Medulla oblongata (tissue), 1 donor: ENCODE measurements at regions not wholly inside any gene's neighbourhood (a gene's known extent, or its start where the extent isn't known, plus 50 kb on each side); places are given as distances from the start of the nearest gene placed in this dataset.

Experiments used
- DNase-seq: peaks from one replicate; pipeline ENCODE4 v3.0.0-alpha.2; 2015; ENCODE audit errors: extremely low spot score

DNA sequence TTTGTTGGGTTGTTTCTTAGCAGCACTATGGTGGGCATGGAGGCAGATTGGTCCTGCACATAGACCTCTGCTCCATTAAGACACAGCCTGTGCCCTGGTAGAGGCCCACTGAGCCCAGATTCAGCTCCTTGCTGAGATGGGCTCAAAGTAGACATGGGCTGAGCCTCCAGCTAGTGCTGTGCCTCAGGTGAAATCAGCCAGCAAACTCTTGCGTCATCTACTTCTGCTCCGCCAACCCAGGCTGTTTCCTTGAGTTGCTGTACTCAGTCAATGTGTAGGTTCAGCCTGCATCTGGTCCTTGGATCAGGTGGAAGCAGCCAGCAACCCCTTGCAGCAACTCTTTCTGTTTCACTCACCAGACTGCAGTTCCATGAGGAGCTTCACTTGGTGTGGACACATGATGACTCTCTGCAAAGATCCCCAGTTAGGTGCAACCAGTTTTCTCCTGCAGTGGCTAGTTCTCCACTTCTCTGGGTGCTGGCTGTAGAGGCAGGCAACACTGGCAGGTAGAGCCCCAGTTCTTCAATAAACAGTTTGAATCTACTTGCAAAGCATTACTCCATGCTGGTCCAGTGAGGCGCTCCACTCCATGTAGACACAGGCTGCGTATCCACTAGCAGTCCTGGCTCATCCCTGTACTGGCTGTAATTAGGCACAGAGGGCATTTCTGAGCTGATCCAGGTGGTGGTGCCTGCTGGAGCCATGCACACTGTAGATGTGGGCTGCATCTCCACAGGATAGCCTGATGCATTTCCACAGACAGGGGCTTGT, 199.0 kb upstream of the MAMLD1 start:
- DNase-seq = no peak

GRCh38 chrX:150164971-150165600, 198.0 kb upstream of the MAMLD1 start:
- no peak for DNase-seq

DNA sequence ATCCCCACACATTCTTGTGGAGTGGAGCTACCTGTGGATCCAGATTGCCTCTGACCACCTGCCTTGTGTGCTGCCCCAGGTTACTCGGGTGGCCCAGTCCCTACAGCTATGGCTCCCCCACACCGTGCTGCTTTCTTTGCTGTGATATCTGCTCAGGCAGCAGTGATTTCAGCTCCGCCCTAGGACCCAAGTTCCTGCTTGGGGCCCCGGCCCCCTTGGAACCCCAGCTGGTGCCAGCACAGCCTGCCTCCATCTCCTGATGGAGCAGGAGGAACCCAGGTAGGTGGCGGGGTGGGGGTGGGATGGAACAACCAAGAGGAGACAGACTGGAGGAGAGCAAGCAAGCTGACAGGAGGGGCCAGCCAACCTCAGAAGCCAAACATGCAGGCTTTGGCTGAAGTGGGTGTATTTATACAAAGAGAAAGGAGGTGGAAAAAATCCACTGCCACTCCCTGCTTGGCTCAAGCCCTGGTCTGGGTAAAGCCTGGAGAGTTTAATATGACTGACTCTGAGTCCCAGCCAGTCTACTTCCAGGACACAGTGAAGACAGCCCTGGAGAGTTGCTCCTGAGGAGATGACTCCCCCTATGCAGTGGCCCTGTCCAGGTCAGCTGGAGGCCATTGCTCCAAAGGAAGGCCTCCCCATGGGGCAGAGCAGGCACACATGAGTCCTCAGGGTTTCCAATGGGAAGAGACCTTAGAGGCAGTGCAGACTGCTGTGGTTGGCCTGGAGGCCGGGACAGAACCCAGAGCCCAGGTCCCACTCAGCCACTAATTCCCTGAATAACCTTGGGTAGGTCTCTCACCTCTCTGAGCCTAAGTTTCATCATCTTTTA, 197.1 kb upstream of the MAMLD1 start:
- no peak for DNase-seq

DNA sequence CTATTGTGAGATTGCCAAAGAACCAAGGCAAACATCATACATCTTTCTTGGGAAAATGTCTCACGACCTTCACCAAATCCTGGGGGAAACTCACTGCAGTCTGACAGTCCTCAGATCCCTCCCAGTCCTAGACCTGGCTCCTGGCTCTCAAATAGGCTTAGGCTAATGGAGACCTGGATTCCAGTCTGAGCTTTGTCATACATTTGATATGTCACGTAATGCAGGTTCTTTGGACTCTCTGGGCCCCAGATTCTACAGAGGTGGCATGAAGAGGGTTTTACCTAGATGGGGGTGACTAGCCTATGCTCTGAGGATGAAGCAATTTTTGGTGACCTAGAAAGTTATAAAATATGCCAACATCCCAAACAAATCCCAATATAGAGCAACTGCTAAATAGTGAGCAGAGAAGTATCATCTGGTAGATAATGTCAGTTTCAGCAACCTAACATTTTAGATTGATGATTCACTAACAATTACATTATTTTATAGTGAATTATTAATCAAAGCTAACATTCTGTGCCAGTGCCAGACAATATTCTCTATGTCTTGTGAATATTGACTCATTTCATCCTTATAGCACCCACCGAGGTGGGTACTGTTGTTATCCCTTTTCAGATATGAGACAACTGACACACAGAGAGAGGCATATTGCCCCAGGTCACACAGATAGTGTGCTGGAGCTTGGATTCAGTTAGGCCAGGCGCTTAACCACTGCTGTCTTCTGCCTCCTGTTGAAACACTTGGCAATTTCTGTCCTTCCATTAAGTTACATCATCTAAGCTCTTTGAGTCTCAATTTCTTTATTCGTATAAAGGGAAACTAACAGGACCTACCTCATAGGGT, 195.4 kb upstream of the MAMLD1 start:
- no peak for DNase-seq

- no peak for DNase-seq
These were observed 181.0 kb upstream of the MAMLD1 start for GRCh38 chrX:150182161-150182560.

DNA sequence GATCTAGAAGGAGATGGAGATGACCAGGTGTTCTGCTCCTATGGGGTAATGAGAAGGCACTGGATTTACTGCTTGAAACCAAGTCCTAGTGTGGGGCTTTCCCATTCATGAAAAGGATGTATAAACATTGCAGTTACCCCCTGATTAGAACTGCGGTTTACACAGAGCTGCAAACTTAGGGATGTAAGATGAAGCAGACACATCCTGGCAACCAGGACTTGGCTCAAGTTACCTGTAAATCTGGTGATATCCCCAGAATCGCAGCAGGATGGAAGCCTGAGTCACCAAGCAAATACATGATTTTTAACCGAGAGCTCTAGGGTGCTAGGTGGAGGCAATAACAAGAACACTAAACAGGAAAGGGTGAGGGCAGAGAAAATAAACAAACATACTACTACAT, 178.6 kb upstream of the MAMLD1 start:
- DNase-seq = no peak

GRCh38 chrX:150185766-150186165, 177.4 kb upstream of the MAMLD1 start:
- no peak for DNase-seq

DNA sequence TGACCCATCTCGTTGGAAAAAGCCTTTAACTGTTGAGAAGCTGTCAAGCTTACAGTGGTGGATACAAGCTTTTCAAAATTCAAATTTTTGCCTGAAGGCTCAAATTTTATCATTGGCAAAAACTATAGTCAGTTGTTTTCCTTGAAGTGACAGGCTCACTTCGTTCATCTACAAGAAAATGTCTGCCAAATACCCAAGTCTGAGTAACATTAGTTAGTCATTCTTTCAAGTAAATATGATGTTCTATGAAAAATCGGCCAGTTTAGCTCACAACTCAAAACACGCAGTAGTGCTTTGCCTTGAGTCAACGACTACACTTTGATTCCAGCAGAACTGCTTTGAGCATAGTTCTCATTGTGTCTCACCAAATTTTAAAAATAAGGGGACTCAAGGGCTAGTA, 170.3 kb upstream of the MAMLD1 start:
- DNase-seq = no peak

DNA sequence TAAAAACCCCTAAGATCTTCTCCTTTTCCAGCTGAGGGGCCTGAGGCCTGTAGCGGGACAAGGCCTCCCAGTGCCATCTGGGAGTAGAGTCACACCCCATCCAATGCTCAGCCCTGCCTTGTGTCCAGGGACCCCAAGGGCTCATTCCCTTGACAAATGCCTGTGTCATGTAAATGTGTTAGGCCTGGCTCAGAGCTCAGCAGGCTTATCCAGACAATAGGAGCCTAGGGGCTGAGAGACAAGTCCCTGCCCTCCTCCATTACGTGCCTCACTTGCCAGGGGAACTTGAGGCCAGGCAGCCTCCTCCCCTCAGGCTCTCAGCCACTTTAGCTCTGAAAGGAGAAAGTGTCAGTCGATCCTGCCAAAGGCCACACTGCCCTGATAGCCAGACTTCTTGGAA, 166.8 kb upstream of the MAMLD1 start:
- DNase-seq = no peak

DNA sequence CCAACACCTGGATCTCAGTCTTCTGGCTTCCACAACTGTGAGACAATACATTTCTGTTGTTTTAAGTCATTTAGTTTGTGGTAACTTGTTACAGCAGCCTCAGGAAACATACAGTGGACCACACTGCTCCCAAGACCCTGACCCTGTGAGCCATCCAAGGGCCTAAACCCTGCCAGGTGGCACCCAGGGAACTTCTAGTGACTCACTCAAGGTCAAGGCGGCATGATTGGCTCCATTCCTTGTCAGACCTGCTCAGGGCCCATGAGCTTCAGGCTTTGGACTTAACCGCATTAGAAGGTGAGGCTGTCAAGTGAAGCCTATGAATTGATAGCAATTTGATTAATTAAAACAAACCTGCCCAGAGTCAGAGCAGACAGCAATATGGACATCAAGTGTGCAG, 165.7 kb upstream of the MAMLD1 start:
- no peak for DNase-seq

DNA sequence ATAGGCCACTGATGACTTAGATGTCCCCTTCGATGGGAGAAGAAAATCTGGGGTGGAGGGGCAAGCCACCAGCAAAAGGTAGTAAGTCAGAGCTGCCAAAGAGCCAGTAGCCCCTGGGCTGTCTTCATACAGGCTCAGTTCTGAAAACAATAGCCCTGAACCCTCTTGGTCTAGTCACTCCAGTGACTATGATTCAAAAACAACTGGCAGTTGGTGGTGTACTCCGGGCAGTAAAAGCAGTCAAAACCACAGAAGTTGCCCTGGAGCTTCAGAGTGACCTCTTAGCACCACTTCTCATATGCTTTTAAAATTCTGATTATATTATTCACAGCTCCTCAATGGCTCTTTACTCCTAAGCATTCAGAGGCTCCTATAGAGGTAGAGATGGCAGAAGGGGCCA, 164.3 kb upstream of the MAMLD1 start:
- DNase-seq = no peak

- DNase-seq = no peak
These were observed 163.9 kb upstream of the MAMLD1 start for GRCh38 chrX:150199181-150199580.

- DNase-seq = peak; percentile 2
These were observed 163.3 kb upstream of the MAMLD1 start for GRCh38 chrX:150199803-150200202.

DNA sequence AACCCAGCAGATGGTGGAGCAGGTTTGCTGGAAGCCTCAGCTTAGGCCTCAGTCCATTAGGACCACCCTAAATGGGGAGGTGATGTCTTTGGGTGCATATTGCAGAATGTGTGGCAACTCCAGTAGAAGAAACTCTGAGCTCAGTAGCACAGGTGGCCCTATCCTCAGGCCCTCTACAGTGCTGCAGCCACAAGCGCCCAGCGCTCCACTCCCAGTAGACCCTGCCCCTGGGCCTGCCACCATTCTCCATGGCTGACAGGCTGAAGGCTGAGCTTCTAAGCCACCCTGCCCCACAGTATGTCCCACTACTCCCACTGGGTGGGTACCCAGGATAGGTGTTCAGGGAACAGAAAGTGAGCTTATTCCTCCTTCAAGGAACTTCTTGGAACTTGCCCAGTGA, 162.8 kb upstream of the MAMLD1 start:
- no peak for DNase-seq

- no peak for DNase-seq
These were observed 162.3 kb upstream of the MAMLD1 start for GRCh38 chrX:150200820-150201287.

DNA sequence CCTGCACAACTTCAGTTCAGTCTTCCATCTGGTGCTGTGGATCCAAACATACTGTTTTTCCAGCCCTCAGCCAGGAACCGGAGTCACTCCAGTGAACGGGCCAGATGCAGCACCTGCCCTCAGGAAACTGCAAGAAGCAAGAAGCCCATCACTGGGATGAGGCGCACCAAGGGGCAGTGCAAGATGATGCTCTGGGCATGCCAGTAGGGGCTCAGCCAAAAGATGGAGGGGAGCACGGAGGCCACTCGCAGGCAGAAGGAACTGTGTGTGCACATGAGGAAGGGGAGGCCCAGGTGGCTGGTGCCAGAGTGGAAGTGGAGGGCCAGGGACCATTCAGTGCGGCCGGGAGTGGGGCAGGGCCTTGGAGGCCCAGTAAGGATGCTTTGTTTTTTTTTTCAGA, 161.7 kb upstream of the MAMLD1 start:
- DNase-seq = no peak

DNA sequence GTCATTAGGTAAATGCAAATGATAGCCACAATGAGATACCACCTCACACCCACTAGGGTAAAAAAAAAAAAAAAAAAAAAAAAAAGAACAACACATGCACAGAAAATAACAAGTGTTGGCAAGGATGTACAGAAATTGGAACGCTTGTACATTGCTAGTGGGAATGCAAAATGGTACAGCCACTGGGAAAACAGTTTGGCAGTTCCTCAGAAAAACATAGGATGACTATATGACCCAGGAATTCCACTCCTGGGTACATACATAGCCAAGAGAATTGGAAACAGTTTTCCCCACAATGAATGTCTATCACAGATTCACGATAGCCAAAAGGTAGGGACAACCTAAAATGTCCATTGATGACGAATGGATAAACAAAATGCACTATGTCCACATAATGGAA, 161.3 kb upstream of the MAMLD1 start:
- no peak for DNase-seq

- peak; percentile 12 for DNase-seq
These were observed 160.4 kb upstream of the MAMLD1 start for GRCh38 chrX:150202641-150203247.

- no peak for DNase-seq
These were observed 159.9 kb upstream of the MAMLD1 start for GRCh38 chrX:150203248-150203645.

- no peak for DNase-seq
These were observed 158.1 kb upstream of the MAMLD1 start for GRCh38 chrX:150205011-150205410.

DNA sequence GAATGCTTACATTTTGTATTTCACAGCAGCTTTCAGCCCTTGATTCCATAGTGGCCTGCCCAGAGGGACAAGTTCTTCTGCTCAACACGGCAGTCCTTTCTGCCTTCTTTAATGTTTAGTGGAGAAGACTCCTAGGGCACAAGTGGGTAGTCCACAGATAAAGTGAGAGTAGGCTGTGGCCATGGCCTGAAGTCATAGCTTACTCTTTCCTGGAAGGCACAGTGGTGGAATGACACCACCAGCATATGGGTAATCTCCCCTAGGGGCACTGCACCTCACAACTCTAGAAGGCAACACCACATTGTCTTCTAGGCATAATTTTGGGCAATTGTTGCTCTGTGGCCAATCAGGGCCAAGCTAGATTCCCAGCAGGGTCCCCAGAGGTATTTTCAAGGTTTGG, 155.4 kb upstream of the MAMLD1 start:
- no peak for DNase-seq
